Posterior cingulate gyrus (tissue), 11 donors: ENCODE measurements at regions not wholly inside any gene's neighbourhood (a gene's known extent, or its start where the extent isn't known, plus 50 kb on each side); places are given as distances from the start of the nearest gene placed in this dataset.
A peak's percentile ranks its signal among the peaks of the same experiment; 100 is the strongest.
"Not testable (repeated sequence)": the region's sequence is repeated elsewhere in the genome, so short reads cannot be mapped to it uniquely, and the experiment has no call there.

ENCODE experiments used
- DNase-seq, 10 donors: peaks; one replicate each; pipeline versions ENCODE4 v3.0.0 to v3.0.0-alpha.2; 2020 to 2021; ENCODE audit warnings: mixed read lengths in 3 of 10
- intact Hi-C: fragments of 100-400 bp; cut with DNase I; formaldehyde crosslinking; loops from one replicate; pipeline ENCODE4 v1.15.1; 2023

GRCh38 chr2:239561446-239562001 lies 160.7 kb upstream of the HDAC4 start:
- intact Hi-C loops, result no loop called here
- peak in 4 of 10 donors; percentile 23 to 89 (median 60) for DNase-seq

- DNase-seq, result peak in 3 of 10 donors; percentile 14 to 72 (median 63)
- intact Hi-C loops, result no loop called here
Observed at GRCh38 chr2:239559417-239560261, 158.8 kb upstream of the HDAC4 start.

- DNase-seq, result peak in 3 of 10 donors; percentile 15 to 76 (median 72)
- intact Hi-C loops, result no loop called here
Observed at GRCh38 chr2:239558661-239559060, 157.8 kb upstream of the HDAC4 start.

GRCh38 chr2:239557516-239557915 lies 156.7 kb upstream of the HDAC4 start:
- no peak for DNase-seq
- intact Hi-C loops, result no loop called here

GRCh38 chr2:239555571-239555905 lies 154.7 kb upstream of the HDAC4 start:
- DNase-seq, result peak in 1 of 10 donors; percentile 10
- intact Hi-C loops, result no loop called here

GRCh38 chr2:239554766-239555570 lies 154.1 kb upstream of the HDAC4 start:
- intact Hi-C loops, result no loop called here

GRCh38 chr2:239553376-239554000 lies 152.7 kb upstream of the HDAC4 start:
- intact Hi-C loops, result no loop called here
- DNase-seq, result peak in 3 of 10 donors; percentile 5 to 72 (median 9)

More at GRCh38 chr2:239554766-239555570, 154.1 kb upstream of the HDAC4 start:
- DNase-seq, result peak in 2 of 10 donors; percentile 4 to 62

GRCh38 chr2:239552213-239552926 lies 151.6 kb upstream of the HDAC4 start:
- intact Hi-C loops, result no loop called here
- peak in 4 of 10 donors; percentile 2 to 64 (median 36) for DNase-seq

- peak in 2 of 10 donors; percentile 5 to 42 for DNase-seq
- intact Hi-C loops, result no loop called here
Observed at GRCh38 chr2:239551206-239551605, 150.4 kb upstream of the HDAC4 start.

GRCh38 chr2:239550357-239550756 lies 149.5 kb upstream of the HDAC4 start:
- intact Hi-C loops, result no loop called here
- DNase-seq, result peak in 1 of 10 donors; percentile 65

- intact Hi-C loops, result no loop called here
- peak in 2 of 10 donors; percentile 8 to 25 for DNase-seq
Observed at GRCh38 chr2:239549711-239550255, 149.0 kb upstream of the HDAC4 start.

GRCh38 chr2:239548965-239549595 lies 148.3 kb upstream of the HDAC4 start:
- peak in 2 of 10 donors; percentile 20 to 50 for DNase-seq
- intact Hi-C loops, result no loop called here

GRCh38 chr2:239548451-239548871 lies 147.6 kb upstream of the HDAC4 start:
- intact Hi-C loops, result no loop called here
- DNase-seq, result peak in 2 of 10 donors; percentile 14 to 57

GRCh38 chr2:239547140-239547539 lies 146.3 kb upstream of the HDAC4 start:
- intact Hi-C loops, DNase-seq: not testable (repeated sequence)

- DNase-seq, result peak in 2 of 10 donors; percentile 10 to 51
- intact Hi-C loops, result no loop called here
Observed at GRCh38 chr2:239546541-239546940, 145.7 kb upstream of the HDAC4 start.

- intact Hi-C loops, result no loop called here
- DNase-seq, result peak in 2 of 10 donors; percentile 12 to 75
Observed at GRCh38 chr2:239545741-239546392, 145.0 kb upstream of the HDAC4 start.

- intact Hi-C loops, result no loop called here
Observed at GRCh38 chr2:239544918-239545465, 144.2 kb upstream of the HDAC4 start.

More at GRCh38 chr2:239544918-239545465, 144.2 kb upstream of the HDAC4 start:
- peak in 2 of 10 donors; percentile 19 to 63 for DNase-seq
